ENCODE measurements at regions not wholly inside any gene's neighbourhood (a gene's known extent, or its start where the extent isn't known, plus 50 kb on each side); places are given as distances from the start of the nearest gene placed in this dataset.

- peak; percentile 6 for DNase-seq
Measured at GRCh38 chr6:144582939-144583613, 297.9 kb downstream of the UTRN start.

DNA sequence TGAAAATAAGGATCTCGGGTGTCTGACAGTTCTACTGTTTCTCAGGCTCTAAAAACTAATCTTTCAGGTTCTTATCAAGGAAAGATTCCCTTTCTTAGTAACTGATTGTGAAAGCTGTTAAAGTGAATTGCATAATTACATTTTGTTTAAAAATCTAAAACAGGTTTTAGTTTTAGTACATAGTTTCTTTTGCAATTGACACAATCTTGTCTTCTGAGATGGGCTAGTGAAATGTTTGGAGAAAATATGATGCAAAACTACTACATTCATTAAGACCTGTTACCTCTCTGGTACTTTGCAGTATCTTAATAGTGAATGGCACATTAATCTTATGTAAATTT is 298.4 kb downstream of the UTRN start:
- DNase-seq = no peak

- no peak for DNase-seq
Measured at GRCh38 chr6:144585217-144585814, 300.2 kb downstream of the UTRN start.

- DNase-seq = no peak
Measured at GRCh38 chr6:144586986-144587385, 301.9 kb downstream of the UTRN start.

GRCh38 chr6:144588697-144589325 is 303.7 kb downstream of the UTRN start:
- no peak for DNase-seq

DNA sequence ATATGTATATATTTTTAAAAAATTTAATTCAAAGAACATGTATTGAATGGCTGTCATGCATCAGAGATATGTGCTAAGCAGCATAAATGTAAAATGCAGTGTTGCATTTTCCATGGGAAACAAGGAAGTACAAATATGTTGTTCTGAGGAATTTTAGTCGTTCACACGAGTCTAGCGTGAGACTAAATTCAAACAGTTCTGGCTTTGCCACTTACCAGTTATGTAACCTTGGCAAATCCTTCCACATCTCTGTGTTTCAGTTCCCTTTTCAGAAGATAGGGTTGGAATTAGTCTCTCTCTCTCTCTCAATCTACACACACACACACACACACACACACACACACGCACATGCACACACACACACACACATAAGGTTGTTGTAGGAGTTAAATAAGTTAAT is 305.4 kb downstream of the UTRN start:
- no peak for DNase-seq

DNA sequence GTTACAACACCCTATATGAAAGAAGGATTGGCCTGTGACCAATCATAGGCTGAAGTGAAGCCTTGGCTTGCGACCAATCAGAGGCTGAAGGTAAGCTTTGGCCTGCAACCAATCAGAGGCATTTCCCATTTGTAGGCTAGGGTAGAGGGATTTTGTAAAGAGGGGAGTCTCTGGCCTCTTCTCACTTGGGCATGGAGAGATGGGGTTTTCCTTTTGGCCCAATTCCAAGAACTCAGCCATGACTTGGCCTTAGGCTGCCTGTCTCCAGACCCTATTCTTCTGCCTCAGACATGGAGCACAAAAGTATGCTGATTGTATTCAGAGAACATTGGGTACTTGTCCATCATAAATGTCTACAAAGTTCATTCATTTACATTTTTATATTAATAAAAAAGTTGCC is 308.3 kb downstream of the UTRN start:
- no peak for DNase-seq

GRCh38 chr6:144594585-144594984 is 309.4 kb downstream of the UTRN start:
- DNase-seq = no peak

DNA sequence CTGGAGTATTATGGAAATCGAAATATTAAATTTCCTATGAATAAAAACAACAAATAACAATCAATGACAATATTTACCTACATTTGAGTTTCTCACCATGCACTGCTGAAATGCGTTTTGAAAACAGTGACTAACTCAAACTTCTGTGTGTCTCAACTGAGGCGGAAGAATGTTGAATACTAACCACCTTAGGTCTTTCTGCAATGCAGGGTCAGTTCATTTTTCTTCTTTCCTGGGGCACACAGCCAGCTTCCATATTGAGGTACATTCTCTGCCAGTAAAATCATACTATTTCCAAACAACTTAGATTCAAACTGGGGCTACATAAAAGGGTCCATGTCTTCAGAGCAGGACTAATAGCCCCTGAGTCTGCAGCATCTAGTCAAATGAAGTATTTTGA is 310.1 kb downstream of the UTRN start:
- no peak for DNase-seq

- no peak for DNase-seq
Measured at GRCh38 chr6:144597511-144597910, 312.4 kb downstream of the UTRN start.

- DNase-seq = no peak
Measured at GRCh38 chr6:144599615-144600014, 314.5 kb downstream of the UTRN start.

DNA sequence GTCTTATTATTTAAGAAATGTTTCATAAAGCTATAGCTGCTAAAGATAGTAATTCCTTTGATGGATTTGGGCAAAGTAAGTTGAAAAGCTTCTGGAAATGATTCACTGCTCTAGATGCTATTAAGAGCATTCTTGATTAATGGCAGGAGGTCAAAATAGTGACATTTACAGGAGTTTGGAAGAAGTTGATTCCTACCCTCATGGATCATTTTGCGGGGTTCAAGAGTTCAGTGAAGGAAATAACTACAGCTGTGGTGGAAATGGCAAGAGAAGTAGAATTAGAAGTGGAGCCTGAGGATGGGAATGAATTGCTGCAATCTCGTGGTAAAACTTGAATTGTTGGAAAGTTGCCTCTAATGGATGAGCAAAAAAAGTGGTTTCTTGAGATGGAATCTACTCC is 316.1 kb downstream of the UTRN start:
- no peak for DNase-seq

DNA sequence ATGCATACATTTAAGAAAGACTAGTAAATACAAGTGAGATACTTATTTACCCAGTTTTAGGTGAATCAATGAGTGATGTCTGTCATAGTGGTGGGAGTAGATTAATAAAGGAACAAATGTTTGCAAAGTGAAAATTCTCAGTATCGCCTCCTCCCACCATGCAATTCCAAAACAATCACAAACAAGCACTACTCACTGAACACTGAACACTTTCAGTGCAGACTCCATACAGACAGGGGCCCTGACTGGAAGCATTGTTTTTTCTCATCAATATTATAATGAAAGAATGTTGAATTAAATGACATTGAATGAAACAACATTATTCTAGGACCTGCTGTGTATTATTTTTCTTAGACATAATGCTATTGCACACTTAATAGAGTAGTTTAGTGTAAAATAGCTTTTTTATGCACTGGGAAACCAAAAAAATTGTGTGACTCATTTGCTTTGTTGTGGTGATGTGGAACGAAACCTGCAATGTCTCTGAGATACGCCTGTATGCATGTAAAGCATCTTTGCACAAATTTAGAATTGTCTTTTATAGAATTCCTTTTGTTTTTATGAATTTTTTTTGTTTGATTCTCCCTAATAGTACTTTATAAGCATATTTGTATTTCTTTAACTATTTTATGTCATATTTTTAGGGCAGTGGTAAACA is 317.5 kb downstream of the UTRN start:
- DNase-seq = no peak

DNA sequence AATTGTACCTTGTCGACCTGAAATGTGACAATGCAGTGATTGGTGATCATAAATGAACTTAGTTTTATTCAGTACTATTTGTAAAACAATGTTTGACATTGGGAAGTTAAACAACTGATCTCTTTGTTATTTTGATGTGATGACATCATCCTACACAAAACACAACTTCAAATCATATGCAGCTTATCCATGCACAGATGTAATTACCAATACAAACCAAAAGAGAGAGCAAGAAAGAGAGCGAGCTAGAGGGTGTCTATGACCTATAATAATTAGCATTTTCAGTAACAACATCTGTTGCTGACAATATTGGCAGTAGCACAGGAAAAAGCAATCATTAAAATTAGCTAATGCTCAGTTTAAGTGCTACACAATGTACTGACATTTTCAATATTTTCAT is 320.9 kb downstream of the UTRN start:
- DNase-seq = no peak

DNA sequence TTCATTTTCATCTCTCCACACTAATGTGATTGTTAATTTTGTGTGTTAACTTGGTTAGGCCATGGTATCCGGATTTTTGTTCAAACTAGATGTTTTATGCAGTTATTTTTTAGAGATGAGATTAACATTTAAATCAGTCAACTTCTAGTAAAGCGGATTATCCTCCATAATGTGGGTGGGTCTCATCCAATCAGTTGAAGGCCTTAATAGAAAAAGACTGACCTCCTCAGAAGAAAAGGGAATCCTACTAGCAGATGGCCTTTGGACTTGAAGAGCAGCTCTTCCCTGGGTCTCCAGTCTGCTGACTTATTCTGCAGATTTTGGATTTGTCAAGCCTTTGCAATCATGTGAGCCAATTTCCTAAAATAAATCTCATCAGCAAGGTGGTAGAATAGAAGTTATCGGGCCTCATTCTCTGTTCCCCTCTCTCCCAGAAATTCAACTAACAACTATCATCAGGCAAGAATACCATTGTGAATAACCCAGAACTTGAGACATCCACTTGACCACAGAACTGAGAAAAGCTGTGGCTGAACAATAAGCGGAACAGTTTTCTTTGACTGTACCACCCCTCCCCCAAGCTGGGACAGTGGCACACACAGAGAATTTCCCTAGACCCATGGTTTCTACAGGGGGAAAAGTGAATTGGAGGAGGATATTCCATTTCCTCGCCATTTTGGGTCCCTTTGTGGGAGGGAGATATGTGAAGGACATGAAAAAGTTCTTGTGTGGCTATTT is 323.0 kb downstream of the UTRN start:
- no peak for DNase-seq

- DNase-seq = no peak
Measured at GRCh38 chr6:144612811-144613210, 327.7 kb downstream of the UTRN start.

GRCh38 chr6:144613859-144614258 is 328.7 kb downstream of the UTRN start:
- DNase-seq = no peak

DNA sequence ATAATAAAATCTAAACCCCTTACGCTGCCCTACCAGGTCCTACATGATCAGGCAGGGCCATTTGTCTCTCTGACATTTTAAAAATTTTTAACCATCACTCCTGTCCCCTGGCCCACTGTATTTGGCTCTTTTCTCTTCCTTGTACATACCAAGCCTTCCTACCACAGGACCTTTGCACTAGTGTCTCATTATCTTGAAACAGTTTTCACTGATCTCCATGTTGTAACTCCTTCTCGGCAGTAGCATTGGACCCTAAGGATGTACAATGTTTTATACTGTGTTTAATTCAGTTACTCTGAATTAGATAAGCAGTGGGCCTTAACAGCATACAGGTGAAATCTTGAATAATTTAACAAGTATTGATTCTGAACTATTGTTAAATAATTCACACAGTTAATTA is 330.7 kb downstream of the UTRN start:
- no peak for DNase-seq

GRCh38 chr6:144617191-144617590 is 332.1 kb downstream of the UTRN start:
- no peak for DNase-seq

DNA sequence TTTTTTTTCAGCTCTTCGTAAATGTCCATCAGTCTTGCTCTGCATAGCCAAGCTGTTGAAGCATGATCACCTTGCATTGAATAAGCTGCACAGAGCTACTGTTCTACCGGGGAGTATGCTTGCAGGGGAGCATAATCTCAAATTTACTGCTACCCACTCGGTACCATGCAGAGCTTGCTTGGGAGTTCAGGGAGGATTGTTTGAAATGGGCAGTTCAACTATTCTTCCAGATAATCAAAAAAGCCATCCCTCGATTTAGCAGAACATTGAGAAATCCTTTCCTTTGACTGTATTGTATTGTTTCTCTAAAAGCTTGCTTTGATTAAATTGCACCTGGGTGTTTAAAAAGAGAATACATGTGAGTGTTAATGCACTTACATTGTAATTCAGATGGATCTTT is 332.6 kb downstream of the UTRN start:
- no peak for DNase-seq

- no peak for DNase-seq
Measured at GRCh38 chr6:144619966-144620365, 334.8 kb downstream of the UTRN start.

- DNase-seq = no peak
Measured at GRCh38 chr6:144621332-144621731, 336.2 kb downstream of the UTRN start.

DNA sequence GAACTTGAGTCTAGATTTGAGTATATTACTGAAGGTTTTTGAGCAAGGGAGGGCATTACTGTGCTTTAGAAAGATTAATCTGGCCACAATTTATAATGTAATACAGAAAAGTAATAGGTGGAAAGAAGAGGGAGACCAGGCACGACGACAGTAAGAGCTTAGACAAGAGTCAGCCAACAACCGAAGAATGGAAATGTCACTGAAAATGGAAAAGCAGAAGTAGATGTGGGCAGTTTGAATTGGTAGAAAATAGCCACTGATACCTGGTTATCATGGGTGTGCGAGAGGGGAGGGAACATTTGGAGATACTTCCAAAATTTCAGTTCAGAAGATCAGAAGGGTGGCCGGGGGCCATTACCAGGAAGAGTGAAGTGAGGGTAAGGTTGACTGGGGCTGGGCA is 339.1 kb downstream of the UTRN start:
- no peak for DNase-seq

All from activated gamma-delta T cell (primary cell).